ENCODE measurements at regions not wholly inside any gene's neighbourhood (a gene's known extent, or its start where the extent isn't known, plus 50 kb on each side); places are given as distances from the start of the nearest gene placed in this dataset.

- FAIRE-seq: no peak
- no peak for DNase-seq (ENCODE audit: insufficient read length, low spot score)
These were observed 248.5 kb upstream of the RND3 start for GRCh38 chr2:150735894-150736498.

- DNase-seq (ENCODE audit: insufficient read length, low spot score) (no peak), FAIRE-seq (no peak)
These were observed 245.7 kb upstream of the RND3 start for GRCh38 chr2:150733051-150733618.

GRCh38 chr2:150732491-150732890 is 245.0 kb upstream of the RND3 start:
- FAIRE-seq: no peak
- no peak for DNase-seq (ENCODE audit: insufficient read length, low spot score)

DNA sequence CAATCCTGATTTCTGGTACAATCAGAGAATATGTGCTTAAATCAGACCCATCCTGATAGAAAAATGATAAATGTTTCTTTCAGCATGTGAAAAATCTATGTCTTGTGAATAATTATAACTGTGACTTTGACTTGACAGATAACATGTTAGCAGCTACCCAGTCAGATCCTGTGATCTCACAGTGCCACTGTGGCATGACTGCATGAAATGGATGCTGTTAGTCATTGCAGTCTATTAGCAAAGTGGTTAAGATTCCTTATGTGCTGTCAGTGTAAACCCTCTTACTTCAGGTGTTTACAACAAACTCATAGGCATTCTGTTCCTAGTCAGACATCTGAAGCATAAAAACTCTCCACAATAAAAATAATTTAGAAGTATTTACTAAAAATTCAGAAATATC is 244.6 kb upstream of the RND3 start:
- FAIRE-seq: no peak
- peak; percentile 10 for DNase-seq (ENCODE audit: insufficient read length, low spot score)

DNA sequence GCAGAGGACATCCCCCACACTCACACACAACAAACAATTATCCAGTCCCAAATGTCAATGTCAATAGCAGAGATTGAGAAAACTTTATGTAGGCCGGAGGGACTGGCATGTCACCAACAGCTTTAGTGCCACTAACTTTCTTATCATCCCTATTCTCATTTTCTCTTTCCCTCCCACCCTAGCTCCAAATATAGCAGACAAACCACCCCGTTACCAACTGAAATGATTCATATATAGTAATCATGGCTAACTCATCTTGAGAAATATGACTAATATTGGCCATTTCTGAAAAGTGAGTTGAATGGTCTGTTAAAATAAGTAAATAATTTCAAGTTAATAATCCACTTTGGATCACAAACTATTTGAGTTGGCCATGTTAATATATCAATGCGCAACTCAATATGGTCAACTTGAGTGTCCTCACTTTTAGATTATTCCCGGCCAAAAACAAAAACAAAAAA is 242.1 kb upstream of the RND3 start:
- FAIRE-seq: peak; percentile 4

DNA sequence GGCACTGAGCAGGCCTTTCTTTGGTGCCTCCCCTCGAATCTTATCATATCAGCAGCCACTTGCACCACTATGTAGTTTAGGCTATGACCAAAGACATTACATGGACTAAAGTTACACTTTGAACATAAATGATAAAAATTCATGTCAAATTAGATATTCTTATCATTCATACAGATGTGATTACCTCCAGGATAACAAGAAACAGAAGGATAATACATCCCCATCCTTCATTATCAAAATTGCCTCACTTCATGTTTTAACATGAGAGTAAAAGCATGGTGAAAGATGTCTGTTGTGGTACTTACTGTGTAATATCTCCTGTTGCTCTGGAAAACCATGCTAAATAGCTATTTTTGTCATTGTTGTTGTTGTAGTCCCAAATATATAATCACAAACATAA is 230.8 kb upstream of the RND3 start:
- FAIRE-seq (no peak), DNase-seq (ENCODE audit: insufficient read length, low spot score) (no peak)

More for the DNA sequence above, 242.1 kb upstream of the RND3 start:
- DNase-seq (ENCODE audit: insufficient read length, low spot score): no peak

DNA sequence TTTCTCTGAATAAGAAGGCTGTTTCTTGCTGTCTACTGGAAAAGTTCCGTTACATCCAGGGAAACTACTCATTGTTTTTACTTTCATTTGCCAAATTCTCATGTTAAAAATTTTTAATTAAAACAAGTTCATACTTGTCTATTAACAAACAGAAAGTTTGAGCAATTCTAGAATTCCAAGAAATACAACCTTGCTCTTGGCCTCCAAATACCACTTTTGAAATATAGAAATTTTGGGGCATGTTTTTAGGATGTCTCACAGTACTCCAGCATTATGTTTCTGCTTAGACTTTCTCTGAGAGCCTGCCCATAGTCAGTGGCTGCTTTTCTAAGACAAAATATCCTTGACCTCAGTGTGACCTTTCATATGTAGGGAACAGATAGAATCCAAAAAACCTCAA is 228.7 kb upstream of the RND3 start:
- FAIRE-seq: no peak
- DNase-seq (ENCODE audit: insufficient read length, low spot score): no peak

GRCh38 chr2:150715501-150715900 is 228.0 kb upstream of the RND3 start:
- FAIRE-seq (no peak), DNase-seq (ENCODE audit: insufficient read length, low spot score) (no peak)

DNA sequence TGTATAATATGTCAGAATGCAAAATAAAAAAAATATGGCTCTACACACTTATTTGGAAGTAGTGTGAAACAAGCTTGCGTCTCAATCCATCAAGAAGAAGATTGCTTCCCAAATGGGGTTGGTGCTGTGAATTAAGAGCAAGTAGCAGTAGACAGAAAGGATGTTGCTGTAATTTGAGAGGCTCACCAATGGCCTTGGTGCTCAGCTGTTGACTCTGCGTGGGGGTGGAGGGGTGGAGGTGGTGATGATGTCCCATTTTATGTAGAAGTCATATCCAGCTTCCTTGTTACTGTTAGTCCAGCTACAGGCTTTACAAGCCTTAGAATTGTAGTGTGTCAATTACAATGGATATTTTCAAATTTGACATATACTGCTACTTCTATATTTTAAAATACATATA is 223.4 kb upstream of the RND3 start:
- DNase-seq (ENCODE audit: insufficient read length, low spot score) (no peak), FAIRE-seq (no peak)

DNA sequence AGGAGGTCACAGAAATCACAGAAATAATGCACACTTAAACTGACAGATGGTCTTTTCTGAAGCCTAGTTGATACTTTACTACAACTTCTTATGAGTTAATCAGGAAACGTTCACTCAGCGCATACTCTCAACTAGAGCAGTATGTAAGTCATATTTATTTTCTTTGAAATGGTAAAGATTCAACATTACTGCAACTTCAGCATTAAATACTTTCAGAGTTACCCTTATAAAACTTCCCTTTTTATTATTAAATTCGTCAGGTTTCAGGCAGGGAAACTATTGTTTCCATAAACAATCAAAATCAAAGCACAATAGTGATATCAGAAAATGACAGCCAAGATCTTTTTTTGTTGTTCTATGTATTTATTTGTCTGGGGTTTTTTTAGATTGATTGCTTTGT is 222.6 kb upstream of the RND3 start:
- DNase-seq (ENCODE audit: insufficient read length, low spot score) (no peak), FAIRE-seq (no peak)

GRCh38 chr2:150706561-150706960 is 219.1 kb upstream of the RND3 start:
- DNase-seq (ENCODE audit: insufficient read length, low spot score): no peak
- no peak for FAIRE-seq

GRCh38 chr2:150705767-150706166 is 218.3 kb upstream of the RND3 start:
- DNase-seq (ENCODE audit: insufficient read length, low spot score) (no peak), FAIRE-seq (no peak)

DNA sequence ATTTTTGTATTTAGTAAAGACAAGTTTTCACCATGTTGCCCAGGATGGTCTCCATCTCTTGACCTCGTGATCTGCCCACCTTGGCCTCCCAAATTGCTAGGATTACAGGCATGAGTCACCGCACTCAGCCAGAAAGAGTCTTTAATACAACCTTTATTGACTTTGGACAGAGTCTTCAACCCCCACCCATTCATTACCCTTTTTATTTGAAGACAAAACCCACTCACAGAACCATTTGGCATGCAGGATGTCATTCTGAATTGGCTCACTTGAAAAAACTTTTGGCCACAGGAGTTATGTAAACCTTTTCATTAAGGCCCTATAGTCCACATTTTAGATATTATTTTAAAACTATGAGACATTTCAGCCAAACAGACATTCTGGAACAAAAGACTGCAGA is 217.9 kb upstream of the RND3 start:
- FAIRE-seq (no peak), DNase-seq (ENCODE audit: insufficient read length, low spot score) (no peak)

GRCh38 chr2:150702791-150703190 is 215.3 kb upstream of the RND3 start:
- FAIRE-seq (no peak), DNase-seq (ENCODE audit: insufficient read length, low spot score) (no peak)

GRCh38 chr2:150700666-150701580 is 213.5 kb upstream of the RND3 start:
- DNase-seq (ENCODE audit: insufficient read length, low spot score) (no peak), FAIRE-seq (no peak)

GRCh38 chr2:150699218-150699617 is 211.8 kb upstream of the RND3 start:
- FAIRE-seq (no peak), DNase-seq (ENCODE audit: insufficient read length, low spot score) (no peak)

- DNase-seq (ENCODE audit: insufficient read length, low spot score) (no peak), FAIRE-seq (no peak)
These were observed 210.7 kb upstream of the RND3 start for GRCh38 chr2:150698016-150698661.

GRCh38 chr2:150697596-150697995 is 210.1 kb upstream of the RND3 start:
- DNase-seq (ENCODE audit: insufficient read length, low spot score): no peak
- FAIRE-seq: no peak

GRCh38 chr2:150695451-150696135 is 208.1 kb upstream of the RND3 start:
- DNase-seq (ENCODE audit: insufficient read length, low spot score) (no peak), FAIRE-seq (no peak)

- no peak for DNase-seq (ENCODE audit: insufficient read length, low spot score)
- FAIRE-seq: no peak
These were observed 206.1 kb upstream of the RND3 start for GRCh38 chr2:150693556-150693955.

DNA sequence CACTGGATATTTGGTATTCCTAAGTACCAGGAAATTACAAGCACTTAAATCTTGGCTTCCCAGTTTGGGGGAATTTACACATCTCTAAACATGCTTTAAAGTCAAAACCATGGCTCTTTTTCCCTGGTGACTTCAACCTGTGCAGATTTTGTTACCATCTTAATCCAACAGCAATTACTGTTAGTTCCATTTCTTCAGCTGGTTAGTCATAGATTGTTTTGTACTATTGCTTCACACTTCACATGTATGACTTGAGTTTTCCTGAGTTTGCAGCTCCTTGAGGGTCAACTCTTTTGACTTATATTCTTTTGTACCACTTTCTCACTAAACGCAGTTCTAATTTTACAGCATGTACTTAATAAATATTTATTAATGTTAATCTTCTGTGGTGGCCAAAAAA is 203.4 kb upstream of the RND3 start:
- no peak for DNase-seq (ENCODE audit: insufficient read length, low spot score)
- no peak for FAIRE-seq
